BLaER1 treated with 17β-estradiol and CSF1 and Interleukin-3, amounts not matched to agents 10 nM and 100 nM (cell line): ENCODE measurements at regions not wholly inside any gene's neighbourhood (a gene's known extent, or its start where the extent isn't known, plus 50 kb on each side); places are given as distances from the start of the nearest gene placed in this dataset.

ENCODE experiments used
- H3K27ac ChIP-seq, 11 experiments: shearing (Covaris generic); formaldehyde crosslinking; 2 replicates each; pipeline ENCODE4 v1.8.1; 2022
- H3K27me3 ChIP-seq, 11 experiments: shearing (Covaris generic); formaldehyde crosslinking; 2 replicates each; pipeline ENCODE4 v1.8.1; 2022
- H3K36me3 ChIP-seq, 11 experiments: shearing (Covaris generic); formaldehyde crosslinking; 2 replicates each; pipeline ENCODE4 v1.8.1; 2022
- H3K4me1 ChIP-seq, 10 experiments: shearing (Covaris generic); formaldehyde crosslinking; 2 replicates each; pipeline ENCODE4 v1.8.1; 2022
- H3K4me2 ChIP-seq, 11 experiments: shearing (Covaris generic); formaldehyde crosslinking; 2 replicates each; pipeline ENCODE4 v1.8.1; 2022
- H3K4me3 ChIP-seq, 10 experiments: shearing (Covaris generic); formaldehyde crosslinking; 2 replicates each; pipeline ENCODE4 v1.8.1; 2022
- H3K9ac ChIP-seq, 11 experiments: shearing (Covaris generic); formaldehyde crosslinking; 2 replicates each; pipeline ENCODE4 v1.8.1; 2022
- H3K9me3 ChIP-seq, 11 experiments: shearing (Covaris generic); formaldehyde crosslinking; replicated peaks in 1 of 11; 2 replicates each; pipeline ENCODE4 v1.8.1; 2022
- H4K20me1 ChIP-seq, 11 experiments: shearing (Covaris generic); formaldehyde crosslinking; 2 replicates each; pipeline ENCODE4 v1.8.1; 2022
- Cebpa-rat ChIP-seq, 11 experiments: shearing (Covaris generic); IDR thresholded peaks; 2 replicates each; pipeline ENCODE4 v1.8.1; 2022

DNA sequence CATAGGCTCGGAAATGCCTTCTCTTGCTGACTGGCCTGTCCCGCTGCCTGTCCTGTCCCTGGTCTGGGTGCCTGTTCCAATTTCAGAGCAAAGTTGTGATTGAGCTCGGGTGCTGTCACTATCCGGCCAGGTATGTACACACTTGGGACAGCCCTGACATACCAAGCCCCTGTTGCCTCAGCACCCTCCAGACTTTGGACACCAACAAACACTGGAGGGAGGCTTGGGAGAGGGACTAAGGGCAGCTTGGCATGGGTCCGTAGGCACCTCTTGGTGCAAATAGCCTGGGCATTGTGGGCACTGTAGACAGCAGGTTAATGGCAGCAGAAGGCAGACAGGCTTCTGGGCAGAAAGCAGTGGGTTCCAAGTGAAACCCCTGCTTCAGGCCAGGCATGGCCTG lies 86.3 kb upstream of the SEMA6A start:
- no peak overlapping the region for H3K4me2 ChIP-seq

DNA sequence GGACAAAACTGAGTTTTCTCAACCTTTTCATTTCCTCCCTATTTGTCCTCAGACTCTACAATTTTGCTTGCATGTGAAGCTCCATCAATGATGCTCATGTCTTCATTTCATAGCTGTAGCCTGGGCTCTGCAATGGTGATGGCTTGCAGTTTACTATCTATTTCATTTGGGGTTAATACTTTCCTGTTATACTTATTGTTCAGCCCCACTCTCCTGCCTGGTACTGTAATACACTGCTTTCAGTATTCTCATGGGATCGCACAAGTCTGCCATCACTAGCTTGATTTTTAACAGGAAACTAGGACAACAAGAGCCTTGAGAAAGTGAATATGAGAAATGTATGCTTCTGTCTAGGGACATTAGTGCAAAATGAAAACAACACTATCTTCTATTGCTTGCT lies 84.2 kb upstream of the SEMA6A start:
- H3K27me3 ChIP-seq: no peaks in the 10 kb centered on the region
- no peaks in the 10 kb centered on the region for H3K4me1 ChIP-seq

More for the DNA sequence above, 86.3 kb upstream of the SEMA6A start:
- Histone ChIP-seq H3K27me3 (no peaks in the 10 kb centered on the region), H3K9ac (no peak overlapping the region), H4K20me1 (no peaks in the 10 kb centered on the region), H3K4me1 (no peaks in the 10 kb centered on the region), H3K36me3 (peaks cover 0 to 8% (median 0%) of the 10 kb centered on the region in 11 experiments; a peak in 2 of 22 replicates), H3K4me3 (no peak overlapping the region), H3K9me3 (peaks cover 23 to 35% (median 30%) of the 10 kb centered on the region in 11 experiments), H3K27ac (no peak overlapping the region)
- TF ChIP-seq Cebpa-rat (IDR thresholded peaks at IDR 0.05): no peak

DNA sequence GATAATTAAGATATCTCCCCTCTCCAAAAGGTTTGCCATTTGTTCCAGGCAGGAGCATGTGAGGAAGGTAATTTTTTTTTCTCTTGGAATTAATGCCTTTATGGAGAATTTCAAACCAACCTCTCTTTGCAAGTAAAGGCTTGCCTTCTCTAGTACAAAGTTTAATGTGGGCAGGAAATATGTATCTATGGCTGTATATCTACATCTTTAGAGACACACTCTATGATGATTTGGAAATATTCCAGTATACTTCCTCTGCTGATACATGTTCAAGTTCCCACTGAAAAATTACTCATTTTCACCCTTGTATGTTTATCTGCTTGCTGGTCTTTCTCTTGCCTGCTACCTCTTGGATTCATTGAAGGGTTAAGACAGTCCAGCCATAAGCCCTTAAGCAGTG lies 83.5 kb upstream of the SEMA6A start:
- Histone ChIP-seq H3K36me3 (peaks cover 0 to 8% (median 0%) of the 10 kb centered on the region in 11 experiments; a peak in 2 of 22 replicates), H3K4me2 (no peak overlapping the region), H3K9me3 (peaks cover 23 to 34% (median 30%) of the 10 kb centered on the region in 11 experiments), H3K27me3 (peaks cover 0 to 4% (median 0%) of the 10 kb centered on the region in 11 experiments; a peak in 3 of 22 replicates), H3K4me1 (no peaks in the 10 kb centered on the region), H3K27ac (no peak overlapping the region), H3K9ac (no peak overlapping the region), H4K20me1 (no peaks in the 10 kb centered on the region), H3K4me3 (no peak overlapping the region)
- TF ChIP-seq Cebpa-rat (IDR thresholded peaks at IDR 0.05): no peak

More for the DNA sequence above, 84.2 kb upstream of the SEMA6A start:
- Histone ChIP-seq H3K36me3 (peaks cover 0 to 8% (median 0%) of the 10 kb centered on the region in 11 experiments; a peak in 2 of 22 replicates), H3K4me2 (no peak overlapping the region), H3K4me3 (no peak overlapping the region), H4K20me1 (no peaks in the 10 kb centered on the region), H3K9ac (no peak overlapping the region), H3K27ac (no peak overlapping the region), H3K9me3 (peaks cover 23 to 35% (median 30%) of the 10 kb centered on the region in 11 experiments)
- no peak for TF ChIP-seq Cebpa-rat (IDR thresholded peaks at IDR 0.05)

DNA sequence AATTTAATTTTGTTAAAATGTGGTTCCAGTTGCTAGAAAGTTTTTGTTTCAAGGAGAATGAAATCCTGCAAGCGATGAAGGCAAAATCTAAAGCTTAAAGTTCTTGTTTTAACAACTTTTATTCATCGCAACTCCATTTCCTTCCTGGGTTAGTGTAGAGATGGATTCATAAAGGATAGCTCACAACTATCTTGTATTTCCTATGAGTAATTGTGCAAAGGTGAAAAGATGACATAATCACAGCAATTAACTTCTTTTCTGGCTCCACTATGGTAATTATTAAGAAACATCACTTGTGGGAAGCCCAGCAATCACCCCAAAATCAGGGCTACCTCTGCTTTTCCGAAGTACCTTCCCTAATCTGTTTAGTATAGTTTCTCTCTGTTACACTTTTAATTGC lies 80.8 kb upstream of the SEMA6A start:
- Histone ChIP-seq H3K9ac (no peak overlapping the region), H3K4me1 (no peaks in the 10 kb centered on the region), H3K4me2 (no peak overlapping the region), H3K27me3 (peaks cover 0 to 24% (median 12%) of the 10 kb centered on the region in 11 experiments; a peak in 11 of 22 replicates), H3K36me3 (no peaks in the 10 kb centered on the region), H3K9me3 (peaks cover under 1 to 8% (median 5%) of the 10 kb centered on the region in 11 experiments), H4K20me1 (no peaks in the 10 kb centered on the region), H3K27ac (no peak overlapping the region), H3K4me3 (no peak overlapping the region)
- no peak for TF ChIP-seq Cebpa-rat (IDR thresholded peaks at IDR 0.05)

- no peaks in the 10 kb centered on the region for H3K4me1 ChIP-seq
- H3K27me3 ChIP-seq: peaks cover 0 to 24% (median 12%) of the 10 kb centered on the region in 11 experiments; a peak in 11 of 22 replicates
- TF ChIP-seq Cebpa-rat (IDR thresholded peaks at IDR 0.05): no peak
- H3K4me2 ChIP-seq: no peak overlapping the region
- no peak overlapping the region for H3K4me3 ChIP-seq
- no peaks in the 10 kb centered on the region for H4K20me1 ChIP-seq
- H3K9me3 ChIP-seq: peaks cover 0 to 3% (median 0%) of the 10 kb centered on the region in 11 experiments; a peak in 6 of 22 replicates
- H3K9ac ChIP-seq: no peak overlapping the region
- no peaks in the 10 kb centered on the region for H3K36me3 ChIP-seq
- H3K27ac ChIP-seq: no peak overlapping the region
These were observed 80.3 kb upstream of the SEMA6A start for GRCh38 chr5:116654925-116655324.

DNA sequence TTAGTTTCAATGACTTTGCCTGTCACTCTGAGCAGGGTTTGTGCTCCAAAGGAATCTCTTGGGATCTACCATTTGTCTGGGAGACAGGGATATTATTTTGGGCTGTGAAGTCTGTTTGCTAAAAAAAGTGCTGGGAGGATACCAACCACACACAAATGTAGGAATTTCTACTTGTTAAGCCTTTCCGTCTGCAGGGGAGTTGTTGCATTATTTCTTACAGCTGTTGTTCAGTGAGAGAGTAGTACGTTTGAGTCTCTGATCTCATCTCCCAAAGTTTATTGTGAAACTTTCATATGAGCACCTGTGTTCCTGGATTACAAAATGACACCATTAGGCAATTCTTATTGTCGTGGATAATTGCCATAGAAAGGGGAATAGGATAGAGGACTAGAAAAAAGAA lies 78.3 kb upstream of the SEMA6A start:
- Histone ChIP-seq H3K4me2 (no peak overlapping the region), H3K9ac (no peak overlapping the region), H3K27me3 (peaks cover 0 to 24% (median 12%) of the 10 kb centered on the region in 11 experiments; a peak in 11 of 22 replicates), H3K4me1 (no peaks in the 10 kb centered on the region), H3K9me3 (no peaks in the 10 kb centered on the region), H3K4me3 (no peak overlapping the region), H4K20me1 (no peaks in the 10 kb centered on the region), H3K36me3 (no peaks in the 10 kb centered on the region), H3K27ac (no peak overlapping the region)
- no peak for TF ChIP-seq Cebpa-rat (IDR thresholded peaks at IDR 0.05)

DNA sequence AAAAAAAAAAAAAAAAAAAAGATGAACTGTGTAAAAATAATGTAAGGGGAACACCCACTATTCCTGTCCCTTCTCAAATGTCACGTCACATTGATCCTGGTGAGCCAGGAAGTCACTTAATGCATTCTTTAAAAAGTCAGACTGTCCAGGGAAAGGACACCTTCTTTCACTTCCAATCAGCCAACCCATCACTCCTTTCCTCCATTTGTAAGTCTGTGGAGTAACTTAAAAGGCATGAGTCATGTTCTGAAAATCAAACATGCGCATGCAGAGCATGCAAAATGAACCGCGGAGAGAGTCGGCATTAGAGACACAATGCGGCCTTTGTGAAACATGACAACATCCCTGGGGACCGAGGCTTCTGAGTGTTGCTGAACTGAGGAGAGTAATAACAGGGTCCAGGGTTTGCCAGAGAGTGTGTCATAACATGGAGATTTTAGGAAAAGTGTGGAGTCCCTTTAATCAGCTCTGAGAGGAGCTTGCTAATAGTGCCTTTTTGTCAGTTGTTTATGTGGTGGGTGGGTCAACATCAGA lies 77.6 kb upstream of the SEMA6A start:
- TF ChIP-seq Cebpa-rat (IDR thresholded peaks at IDR 0.05): no peak
- H3K36me3 ChIP-seq: no peaks in the 10 kb centered on the region
- H3K4me2 ChIP-seq: 0 out of 22 replicates have a peak overlapping the region, but pooled peaks of 1 of the 11 experiments have one; percentile 5
- H3K4me1 ChIP-seq: no peaks in the 10 kb centered on the region
- no peak overlapping the region for H3K4me3 ChIP-seq
- no peaks in the 10 kb centered on the region for H3K9me3 ChIP-seq
- H4K20me1 ChIP-seq: no peaks in the 10 kb centered on the region
- H3K9ac ChIP-seq: no peak overlapping the region
- H3K27ac ChIP-seq: no peak overlapping the region
- H3K27me3 ChIP-seq: peaks cover 0 to 24% (median 12%) of the 10 kb centered on the region in 11 experiments; a peak in 11 of 22 replicates

DNA sequence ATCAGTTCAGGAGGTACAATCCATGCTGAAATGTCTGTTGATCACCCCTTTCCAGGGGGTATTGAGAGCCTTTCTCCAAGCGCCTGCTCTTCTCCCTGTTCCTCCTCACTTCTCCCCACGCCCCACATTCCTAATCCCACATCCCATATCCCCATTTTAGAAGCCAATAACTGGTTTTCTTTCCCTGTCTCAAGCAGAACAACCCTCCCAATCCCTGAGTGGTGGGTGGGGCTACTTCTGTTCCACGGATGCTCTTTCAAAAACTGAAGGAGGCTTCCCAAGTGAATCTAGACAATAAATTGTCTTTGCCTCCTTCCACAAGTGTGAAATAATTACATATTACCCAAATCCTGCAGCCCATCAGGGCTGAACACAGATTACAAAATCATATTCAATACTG lies 77.0 kb upstream of the SEMA6A start:
- H3K27me3 ChIP-seq: peaks cover 0 to 24% (median 12%) of the 10 kb centered on the region in 11 experiments; a peak in 11 of 22 replicates
- no peaks in the 10 kb centered on the region for H3K4me1 ChIP-seq
- H3K4me3 ChIP-seq: no peak overlapping the region
- no peaks in the 10 kb centered on the region for H3K9me3 ChIP-seq
- H3K9ac ChIP-seq: no peak overlapping the region
- H3K4me2 ChIP-seq: no peak overlapping the region
- H4K20me1 ChIP-seq: no peaks in the 10 kb centered on the region
- no peaks in the 10 kb centered on the region for H3K36me3 ChIP-seq
- no peak for TF ChIP-seq Cebpa-rat (IDR thresholded peaks at IDR 0.05)
- no peak overlapping the region for H3K27ac ChIP-seq

GRCh38 chr5:116650964-116651363 lies 76.3 kb upstream of the SEMA6A start:
- Histone ChIP-seq H3K9ac (no peak overlapping the region), H3K36me3 (no peaks in the 10 kb centered on the region)
- no peak for TF ChIP-seq Cebpa-rat (IDR thresholded peaks at IDR 0.05)

GRCh38 chr5:116650544-116650943 lies 75.9 kb upstream of the SEMA6A start:
- H3K27ac ChIP-seq: no peak overlapping the region
- H3K4me3 ChIP-seq: no peak overlapping the region
- no peaks in the 10 kb centered on the region for H3K4me1 ChIP-seq
- no peaks in the 10 kb centered on the region for H3K36me3 ChIP-seq
- no peaks in the 10 kb centered on the region for H3K9me3 ChIP-seq
- no peak overlapping the region for H3K4me2 ChIP-seq
- H3K27me3 ChIP-seq: peaks cover 0 to 24% (median 12%) of the 10 kb centered on the region in 11 experiments; a peak in 11 of 22 replicates
- no peak for TF ChIP-seq Cebpa-rat (IDR thresholded peaks at IDR 0.05)
- no peak overlapping the region for H3K9ac ChIP-seq
- no peaks in the 10 kb centered on the region for H4K20me1 ChIP-seq

More at GRCh38 chr5:116650964-116651363, 76.3 kb upstream of the SEMA6A start:
- Histone ChIP-seq H4K20me1 (no peaks in the 10 kb centered on the region), H3K27me3 (peaks cover 0 to 24% (median 12%) of the 10 kb centered on the region in 11 experiments; a peak in 11 of 22 replicates), H3K4me3 (no peak overlapping the region), H3K4me1 (no peaks in the 10 kb centered on the region), H3K27ac (no peak overlapping the region), H3K4me2 (no peak overlapping the region), H3K9me3 (no peaks in the 10 kb centered on the region)
